ENCODE measurements at regions not wholly inside any gene's neighbourhood (a gene's known extent, or its start where the extent isn't known, plus 50 kb on each side); places are given as distances from the start of the nearest gene placed in this dataset.
"Not testable (repeated sequence)": the region's sequence is repeated elsewhere in the genome, so short reads cannot be mapped to it uniquely, and the experiment has no call there.

DNA sequence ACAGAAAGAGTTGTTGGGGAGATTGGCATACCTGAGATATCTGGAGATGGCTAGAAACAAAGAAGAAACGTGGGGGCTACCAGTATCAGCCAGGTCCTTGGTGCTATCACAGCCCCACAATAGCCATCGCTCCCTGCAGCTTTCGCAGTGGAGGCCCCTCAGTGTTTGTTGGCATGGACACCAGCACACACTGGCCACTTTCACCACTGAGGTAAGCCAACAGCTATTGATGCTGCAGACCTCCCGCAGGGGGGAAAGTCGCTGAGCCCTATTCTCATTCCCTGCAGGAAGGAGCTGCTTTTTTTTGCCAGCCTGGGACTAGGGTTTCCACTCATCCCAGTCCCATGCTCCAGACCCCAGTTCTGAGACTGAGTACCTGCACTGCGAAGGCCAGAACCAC is 879.2 kb upstream of the IGFBP7 start:
- DNase-seq = no peak

GRCh38 chr4:57985161-57985560 is 875.0 kb upstream of the IGFBP7 start:
- no peak for DNase-seq

DNA sequence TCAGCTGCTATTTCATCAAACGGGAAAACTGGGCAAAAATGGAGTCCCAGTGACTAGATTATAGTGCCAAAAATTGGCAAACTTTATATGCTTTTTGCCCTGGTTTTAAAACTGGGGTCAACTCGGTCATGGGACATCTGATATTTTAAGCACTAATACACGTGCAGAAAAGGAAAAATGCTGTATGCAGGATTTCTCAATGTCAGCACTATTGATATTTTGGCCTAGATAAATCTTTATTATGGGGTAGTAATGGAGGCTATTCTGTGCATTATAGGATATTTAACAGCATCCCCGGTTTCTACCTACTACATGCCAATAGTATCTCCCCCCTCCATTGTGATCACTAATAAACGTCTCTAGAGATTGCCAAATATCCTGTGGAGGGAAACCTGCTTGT is 870.9 kb upstream of the IGFBP7 start:
- no peak for DNase-seq

DNA sequence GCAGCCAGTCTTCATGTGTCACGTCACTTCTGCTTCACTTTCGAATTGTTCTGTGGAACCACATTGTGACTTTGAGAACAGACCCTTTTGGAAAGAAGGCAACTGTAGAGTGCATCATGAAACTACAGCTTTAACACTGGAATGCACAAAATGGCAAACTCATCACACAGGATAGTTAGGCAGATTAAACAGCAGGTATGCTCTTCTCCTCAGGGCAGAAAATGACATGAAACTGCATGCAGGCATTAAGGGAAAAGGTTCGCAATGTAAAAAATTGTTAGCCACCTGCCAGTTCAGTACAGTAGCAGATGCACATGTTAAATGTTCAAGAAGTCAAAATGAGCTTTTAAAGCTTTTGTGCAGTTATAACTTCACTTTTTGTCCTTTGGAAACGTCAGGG is 864.6 kb upstream of the IGFBP7 start:
- no peak for DNase-seq

DNA sequence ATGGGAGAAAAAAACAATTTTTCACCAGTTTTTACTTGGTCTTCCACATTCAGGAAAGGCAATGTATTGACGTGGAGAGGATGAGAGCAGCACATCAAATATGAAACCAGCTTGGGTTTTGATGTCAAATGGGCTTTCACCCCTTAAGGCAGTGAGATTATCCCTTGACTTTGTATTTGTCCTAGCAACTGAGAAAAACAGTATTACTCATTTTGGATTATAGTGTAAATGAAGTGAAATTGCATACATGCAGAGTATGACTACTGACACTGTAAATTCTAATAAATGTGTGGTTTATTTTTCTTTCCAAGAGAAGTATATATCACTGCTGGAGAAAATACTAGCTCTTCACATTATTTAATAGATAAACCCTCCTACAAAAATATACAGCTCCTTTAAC is 863.6 kb upstream of the IGFBP7 start:
- DNase-seq = no peak

GRCh38 chr4:57971261-57971660 is 861.1 kb upstream of the IGFBP7 start:
- DNase-seq = no peak

- DNase-seq = no peak
Observed at GRCh38 chr4:57966987-57967760, 857.0 kb upstream of the IGFBP7 start.

DNA sequence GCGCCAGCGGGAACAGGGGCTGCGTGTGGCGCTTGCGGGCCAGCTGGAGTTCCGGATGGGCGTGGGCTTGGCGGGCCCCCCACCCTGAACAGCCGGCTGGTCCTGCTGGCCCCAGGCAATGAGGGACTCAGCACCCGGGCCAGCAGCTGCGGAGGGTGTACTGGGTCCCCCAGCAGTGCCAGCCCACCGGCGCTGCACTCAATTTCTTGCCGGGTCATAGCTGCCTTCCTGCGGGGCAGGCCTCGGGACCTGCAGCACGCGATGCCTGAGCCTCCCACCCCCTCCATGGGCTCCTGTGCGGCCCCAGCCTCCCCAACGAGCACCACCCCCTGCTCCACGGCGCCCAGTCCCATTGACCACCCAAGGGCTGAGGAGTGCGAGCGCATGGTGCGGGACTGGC is 855.2 kb upstream of the IGFBP7 start:
- not testable (repeated sequence) for DNase-seq

DNA sequence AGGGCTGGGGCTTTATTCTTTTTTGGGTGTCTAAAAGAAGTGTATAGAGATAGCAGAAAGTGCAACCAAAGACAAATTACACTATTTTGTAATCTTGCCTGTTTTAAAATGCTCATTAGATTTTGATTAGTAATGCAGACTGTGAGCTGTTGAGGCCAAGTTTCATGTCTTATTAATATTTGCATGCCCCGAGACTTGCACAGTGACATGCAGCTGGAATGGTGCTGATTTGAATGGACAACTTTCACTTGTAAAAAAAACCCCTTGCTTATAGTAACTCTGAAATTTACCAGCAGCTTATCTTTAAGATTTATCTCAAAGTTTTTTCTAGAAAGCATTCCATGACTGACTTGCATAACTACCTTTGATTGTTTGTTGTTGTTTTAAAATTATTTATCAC is 835.1 kb upstream of the IGFBP7 start:
- DNase-seq = no peak

- no peak for DNase-seq
Observed at GRCh38 chr4:57943682-57944081, 833.5 kb upstream of the IGFBP7 start.

DNA sequence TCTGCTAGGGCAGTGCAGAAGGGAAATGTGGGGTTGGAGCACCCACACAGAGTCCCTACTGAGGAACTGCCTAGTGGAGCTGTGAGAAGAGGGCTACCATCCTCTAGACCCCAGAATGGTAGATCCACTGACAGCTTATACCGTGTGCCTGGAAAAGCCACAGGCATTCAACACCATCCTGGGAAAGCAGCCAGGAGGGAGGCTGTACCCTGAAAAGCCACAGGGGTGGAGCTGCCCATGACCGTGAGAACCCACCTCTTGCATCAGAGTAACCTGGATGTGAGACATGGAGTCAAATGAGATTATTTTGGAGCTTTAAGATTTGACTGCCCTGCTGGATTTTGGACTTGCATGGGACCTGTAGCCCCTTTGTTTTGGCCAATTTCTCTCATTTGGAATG is 827.1 kb upstream of the IGFBP7 start:
- DNase-seq = not testable (repeated sequence)

- no peak for DNase-seq
Observed at GRCh38 chr4:57926311-57926710, 816.1 kb upstream of the IGFBP7 start.

DNA sequence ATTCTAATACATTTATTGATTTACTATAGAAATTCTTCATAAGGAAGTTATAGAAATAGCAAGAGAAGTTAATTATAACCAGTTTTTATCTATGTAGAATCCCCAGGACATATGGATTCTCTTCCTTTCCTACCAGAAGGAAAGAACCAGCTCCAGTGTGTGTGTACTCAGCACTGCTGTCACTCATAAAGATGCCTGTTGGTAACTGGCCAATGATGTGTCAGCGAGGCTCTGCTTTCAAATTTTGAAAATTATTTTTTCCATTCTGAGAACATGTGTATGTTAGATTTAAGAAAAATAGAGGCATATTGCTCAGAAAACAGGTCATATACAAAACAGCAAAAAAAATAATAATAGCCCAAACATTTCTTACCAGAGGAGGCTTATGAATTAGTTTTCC is 814.8 kb upstream of the IGFBP7 start:
- no peak for DNase-seq

DNA sequence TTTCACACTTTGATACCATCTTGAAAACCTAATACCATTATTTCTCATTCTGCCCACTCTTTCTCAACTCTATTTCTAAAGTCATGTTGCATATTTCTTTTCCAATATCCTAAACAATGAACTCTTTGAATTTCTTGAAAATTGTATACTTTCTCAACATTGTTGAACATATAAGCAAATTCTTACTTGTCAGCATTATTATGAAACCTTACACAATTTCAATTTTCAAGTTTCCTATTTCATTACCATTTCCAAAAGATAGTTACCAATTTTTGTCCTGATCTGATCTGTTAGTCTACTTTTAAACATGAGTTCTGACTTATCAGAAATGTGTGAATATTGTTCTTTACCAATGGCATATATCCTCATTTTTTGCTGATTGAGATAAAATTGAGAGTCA is 806.3 kb upstream of the IGFBP7 start:
- no peak for DNase-seq

DNA sequence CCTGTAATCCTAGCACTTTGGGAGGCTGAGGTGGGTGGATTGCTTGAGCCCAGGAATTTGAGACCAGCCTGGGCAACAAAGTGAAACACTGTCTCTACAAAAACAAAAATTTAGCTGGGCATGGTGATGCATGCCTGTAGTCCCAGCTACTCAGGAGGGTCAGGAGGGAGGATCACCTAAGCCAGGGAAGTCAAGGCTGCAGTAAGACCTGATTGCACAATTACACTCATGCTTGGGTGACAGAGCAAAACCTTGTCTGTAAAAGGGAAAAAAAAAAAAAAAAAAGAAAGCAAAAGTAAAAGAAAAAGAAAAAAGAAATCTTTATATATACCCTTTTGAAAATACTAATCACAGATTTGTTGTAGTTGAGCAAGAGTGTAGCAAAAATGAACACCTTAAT is 801.0 kb upstream of the IGFBP7 start:
- DNase-seq = no peak

DNA sequence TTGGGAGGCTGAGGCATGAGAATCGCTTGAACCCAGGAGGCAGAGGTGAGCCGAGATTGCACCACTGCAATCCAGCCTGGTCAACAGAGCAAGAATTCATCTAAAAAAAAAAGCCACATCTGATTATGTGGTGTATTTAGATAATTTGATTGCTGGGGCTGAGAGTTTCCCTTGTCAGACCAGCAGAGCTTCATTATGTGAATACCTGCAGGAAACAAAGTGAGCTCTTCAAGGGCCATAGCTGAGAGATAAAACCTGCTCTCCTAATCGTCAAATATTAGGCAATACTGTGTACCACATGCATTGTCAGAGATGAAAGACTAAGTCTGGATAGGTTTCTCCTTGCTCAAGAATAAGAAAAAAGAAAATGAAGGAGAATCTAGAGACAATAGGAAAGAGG is 800.0 kb upstream of the IGFBP7 start:
- DNase-seq = no peak

GRCh38 chr4:57905965-57906364 is 795.8 kb upstream of the IGFBP7 start:
- DNase-seq = no peak

DNA sequence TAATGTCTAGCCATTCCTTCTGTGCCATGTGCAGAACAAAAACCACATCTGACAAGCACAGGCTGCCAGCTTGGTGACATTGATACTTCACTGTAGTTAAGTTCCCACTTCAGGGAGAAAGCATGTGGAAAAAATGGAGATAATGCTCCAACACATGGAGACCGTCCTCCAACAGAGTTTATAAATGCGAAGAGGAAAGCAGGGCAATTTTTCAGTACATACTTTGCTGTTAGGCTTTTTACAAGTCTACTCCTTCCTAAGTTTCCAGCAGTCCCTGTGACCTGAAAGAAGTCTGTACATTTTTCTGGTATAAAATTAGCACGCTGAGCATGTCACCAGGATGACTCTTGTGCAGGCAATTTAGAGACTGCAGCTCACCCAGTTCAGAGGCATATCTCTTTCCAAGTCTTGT is 766.9 kb upstream of the IGFBP7 start:
- no peak for DNase-seq

DNA sequence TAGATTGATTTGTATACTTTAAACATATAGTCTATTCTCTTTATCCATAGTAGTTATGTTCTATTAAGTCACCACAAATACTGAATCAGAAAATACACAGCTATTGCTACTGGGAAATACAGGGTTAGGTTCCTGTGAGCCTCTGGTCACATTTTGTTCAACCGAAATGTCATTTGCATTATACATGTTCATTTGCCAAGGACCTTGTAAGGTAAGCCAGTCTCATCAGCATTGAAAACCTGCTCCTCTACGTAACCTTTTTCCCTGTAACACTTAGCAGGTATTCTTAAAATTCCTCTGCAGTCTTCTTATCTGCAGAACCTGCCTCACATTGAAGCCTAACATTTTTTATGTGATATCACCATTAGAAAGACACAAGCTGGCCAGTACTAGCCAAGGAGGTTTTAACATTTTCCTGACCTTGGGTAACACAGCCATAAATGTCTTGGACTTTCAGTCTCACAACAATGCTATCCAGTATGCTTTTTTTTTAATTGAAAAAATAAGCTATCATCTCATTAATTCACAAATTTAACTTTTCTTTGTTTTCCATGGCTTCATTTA is 765.7 kb upstream of the IGFBP7 start:
- no peak for DNase-seq

DNA sequence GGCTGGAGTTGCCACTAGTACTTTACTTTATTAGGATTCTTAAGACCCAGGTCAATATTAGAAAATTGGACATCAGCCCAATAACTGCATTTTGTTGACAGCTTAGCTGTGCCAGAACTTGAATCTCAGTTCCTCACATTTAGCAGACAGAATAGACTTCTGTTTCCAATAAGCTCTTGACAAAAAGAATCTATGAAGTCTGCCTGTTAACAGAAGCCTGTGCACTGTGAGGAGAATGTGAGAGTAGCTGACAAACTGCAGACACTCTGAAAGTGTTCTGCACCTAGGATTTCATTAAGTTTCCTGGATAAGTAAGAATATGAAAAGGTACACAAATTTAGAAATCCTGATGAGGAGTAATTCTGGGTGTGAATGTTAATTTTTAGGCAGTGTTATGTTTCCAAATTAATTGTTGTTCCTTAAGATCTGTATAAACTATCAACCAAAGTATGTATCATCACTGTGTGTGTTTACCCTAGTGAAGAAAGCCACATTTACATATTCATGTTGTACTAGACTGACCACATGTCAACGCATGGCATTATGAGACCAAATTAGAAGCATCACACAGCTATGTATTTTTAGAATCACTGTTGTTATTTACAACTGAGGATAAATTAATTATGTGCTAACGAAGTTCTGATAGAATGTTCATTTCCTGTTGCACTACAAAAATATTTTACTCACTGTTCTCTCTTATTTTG is 756.4 kb upstream of the IGFBP7 start:
- DNase-seq = no peak

DNA sequence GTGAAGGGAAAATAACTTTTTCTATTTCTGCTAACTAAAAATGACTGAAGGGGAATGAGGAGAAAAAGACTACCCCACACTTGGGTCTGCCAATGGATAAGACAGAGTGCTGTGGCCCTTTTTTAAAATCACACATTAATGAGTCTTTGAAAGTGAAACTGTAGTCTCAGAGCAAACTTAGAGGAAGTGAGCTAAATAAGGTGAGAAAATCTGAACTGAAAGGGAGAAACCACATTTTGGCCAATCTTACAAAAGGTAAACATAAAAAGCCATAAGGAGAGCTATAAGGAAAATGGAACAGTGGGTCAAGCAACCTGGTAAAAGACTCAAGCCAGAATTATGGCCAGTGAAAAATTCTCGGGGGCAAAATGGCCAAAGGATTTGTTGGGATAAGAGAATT is 755.1 kb upstream of the IGFBP7 start:
- no peak for DNase-seq

GRCh38 chr4:57854748-57855147 is 744.6 kb upstream of the IGFBP7 start:
- DNase-seq = no peak

GRCh38 chr4:57850141-57850540 is 740.0 kb upstream of the IGFBP7 start:
- DNase-seq = no peak

GRCh38 chr4:57832083-57832482 is 721.9 kb upstream of the IGFBP7 start:
- no peak for DNase-seq
